Activated CD4-positive, alpha-beta T cell treated with anti-CD3 and anti-CD28 coated beads for 4 hours (primary cell): ENCODE measurements at regions not wholly inside any gene's neighbourhood (a gene's known extent, or its start where the extent isn't known, plus 50 kb on each side); places are given as distances from the start of the nearest gene placed in this dataset.
"Not testable (repeated sequence)": the region's sequence is repeated elsewhere in the genome, so short reads cannot be mapped to it uniquely, and the experiment has no call there.

Source experiments
- DNase-seq, 2 donors: peaks; one replicate each; pipeline ENCODE4 v3.0.0-alpha.2; 2020

DNA sequence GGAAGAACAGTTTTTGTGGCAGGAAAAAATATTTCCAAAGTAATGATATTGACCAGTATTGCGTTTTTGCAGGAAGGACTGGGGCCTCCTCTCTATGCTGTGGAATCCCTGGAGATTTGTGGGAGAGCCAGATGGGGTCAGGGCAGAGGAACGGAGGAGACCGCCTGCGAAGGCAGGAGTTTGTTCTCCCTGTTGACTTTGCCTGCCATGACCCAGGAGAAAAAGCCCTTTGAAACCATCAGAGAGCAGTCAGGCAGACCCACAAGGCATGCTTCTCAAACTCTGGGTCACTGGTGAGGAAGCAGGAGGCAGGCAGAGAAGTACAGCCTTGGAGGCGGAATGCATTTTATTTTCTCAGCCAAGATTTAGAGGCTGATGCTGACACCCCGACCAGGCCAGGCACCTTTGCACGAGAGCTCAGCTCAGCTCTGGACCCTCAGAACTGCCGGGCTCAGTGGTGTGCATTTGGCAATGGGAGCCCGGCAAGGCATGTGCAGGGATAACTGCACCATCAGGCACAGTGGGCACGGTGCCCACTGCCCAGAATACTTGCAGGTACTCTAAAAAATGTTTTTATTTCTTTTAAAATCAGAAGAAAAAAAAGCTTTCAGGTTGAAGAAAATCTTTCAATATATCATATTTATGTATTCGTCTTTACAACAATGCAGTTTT, 410.4 kb downstream of the RPS24 start:
- no peak for DNase-seq

DNA sequence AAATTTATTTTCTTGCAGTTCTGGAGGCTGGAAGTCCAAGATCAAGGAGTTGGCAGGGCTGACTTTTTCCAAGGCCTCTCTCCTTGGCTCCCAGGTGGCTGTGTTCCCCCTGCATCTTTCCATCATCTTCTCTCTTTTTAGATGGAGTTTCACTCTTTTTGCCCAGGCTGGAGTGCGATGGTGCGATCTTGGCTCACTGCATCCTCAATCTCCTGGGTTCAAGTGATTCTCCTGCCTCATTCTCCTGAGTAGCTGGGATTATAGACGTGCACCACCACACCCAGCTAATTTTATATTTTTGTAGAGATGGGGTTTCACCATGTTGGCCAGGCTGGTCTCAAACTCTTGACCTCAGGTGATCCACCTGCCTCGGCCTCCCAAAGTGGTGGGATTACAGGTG, 411.1 kb downstream of the RPS24 start:
- DNase-seq = not testable (repeated sequence)

DNA sequence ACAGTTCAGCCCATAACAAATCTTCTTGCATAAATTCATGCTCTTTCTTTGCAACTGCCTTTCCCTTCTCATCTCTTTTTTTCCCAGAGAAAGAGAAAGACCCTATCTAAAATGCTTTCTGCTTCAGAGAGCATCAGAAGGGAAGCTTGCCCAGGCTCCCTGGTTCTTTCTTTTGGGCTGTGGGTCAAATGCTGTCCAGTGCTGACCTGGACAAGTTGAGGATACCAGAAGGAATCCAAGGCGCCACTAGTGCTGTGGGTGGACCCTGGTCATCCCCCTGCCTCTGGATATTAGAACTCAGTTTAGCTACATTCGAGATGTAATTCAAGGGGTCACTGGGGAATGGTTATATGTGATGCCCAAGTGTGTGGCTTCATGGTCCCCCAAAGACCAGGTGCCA, 411.6 kb downstream of the RPS24 start:
- no peak for DNase-seq

GRCh38 chr10:78448470-78448869, 414.8 kb downstream of the RPS24 start:
- DNase-seq = no peak

GRCh38 chr10:78448994-78449418, 415.3 kb downstream of the RPS24 start:
- no peak for DNase-seq

DNA sequence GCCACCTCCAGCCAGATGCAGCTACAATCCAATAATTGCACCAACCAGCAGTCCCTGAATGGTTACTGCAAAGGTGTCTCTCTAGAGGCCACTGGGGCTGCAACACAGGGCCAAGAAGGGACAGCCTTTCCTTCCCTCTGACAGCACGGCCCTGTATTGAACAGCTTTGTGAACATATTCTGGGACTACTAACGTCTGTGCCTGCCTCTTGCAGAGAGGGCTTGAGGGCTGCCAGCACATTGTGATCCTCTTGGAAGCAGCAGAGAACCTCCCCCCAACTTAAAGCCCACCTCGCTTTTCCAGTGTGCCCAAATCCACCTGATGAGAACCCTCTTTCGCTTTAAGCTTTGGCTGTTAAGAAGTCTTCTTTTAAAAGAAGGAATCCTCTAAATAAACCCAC, 415.9 kb downstream of the RPS24 start:
- DNase-seq = no peak

DNA sequence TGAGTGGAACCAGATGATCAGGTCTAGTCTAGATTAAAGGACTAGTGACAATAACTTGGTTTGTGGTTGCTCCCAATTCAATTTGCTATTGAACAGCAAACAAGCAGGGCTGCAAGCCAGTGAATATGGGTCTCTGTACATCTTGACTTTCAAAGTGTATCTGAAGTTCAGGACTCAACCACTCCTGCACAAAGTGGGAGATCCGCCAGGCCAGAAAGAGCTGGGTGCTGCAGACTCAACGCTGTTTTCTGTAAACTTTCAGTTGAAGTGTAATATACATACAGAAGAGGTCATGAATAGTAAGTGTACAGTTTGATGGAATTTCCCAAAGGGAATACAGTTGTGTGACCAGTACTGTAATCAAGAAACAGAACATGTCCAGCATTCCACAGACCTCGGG, 416.6 kb downstream of the RPS24 start:
- no peak for DNase-seq

- no peak for DNase-seq
Measured at GRCh38 chr10:78450807-78451485, 417.3 kb downstream of the RPS24 start.

DNA sequence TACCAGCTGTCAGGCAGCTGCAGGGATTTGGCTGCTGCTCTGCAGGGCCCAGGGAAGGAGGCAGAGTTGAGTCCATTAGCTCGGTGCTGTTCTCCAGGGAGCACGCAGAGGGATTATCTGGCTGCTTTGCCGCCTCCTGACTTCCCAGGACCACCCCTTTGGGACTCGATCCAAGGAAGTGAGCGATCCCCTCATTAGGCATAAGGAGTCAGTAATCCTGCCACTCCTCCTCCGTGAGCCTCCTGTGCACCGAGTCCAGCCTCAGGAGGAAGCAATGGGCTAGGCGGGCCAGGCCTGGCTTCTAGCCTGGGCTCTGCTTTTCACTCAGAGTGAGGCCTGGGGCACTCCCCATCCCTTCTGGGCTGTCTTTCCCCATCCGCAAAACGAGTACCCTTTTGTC, 417.9 kb downstream of the RPS24 start:
- no peak for DNase-seq

- no peak for DNase-seq
Measured at GRCh38 chr10:78454123-78454645, 420.5 kb downstream of the RPS24 start.

- no peak for DNase-seq
Measured at GRCh38 chr10:78455236-78455635, 421.6 kb downstream of the RPS24 start.

DNA sequence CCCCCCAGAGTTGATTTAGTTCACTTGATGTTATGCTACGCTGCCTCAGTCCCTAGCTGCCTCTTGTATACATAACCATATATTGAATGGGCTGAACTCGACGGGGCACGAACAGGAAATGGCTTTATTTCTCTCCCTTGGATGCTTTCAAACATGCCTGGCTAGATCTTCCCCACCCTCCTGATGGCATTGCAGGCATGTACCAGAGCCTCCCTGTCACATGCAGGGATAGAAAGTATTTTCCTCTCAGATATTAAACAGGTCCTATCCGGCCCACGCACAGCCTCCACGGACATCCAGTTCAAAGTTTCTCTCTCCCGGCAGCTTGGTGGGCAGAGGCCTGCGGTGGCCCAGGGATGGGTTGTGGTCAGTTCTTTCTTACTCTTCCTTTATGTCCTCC, 422.1 kb downstream of the RPS24 start:
- no peak for DNase-seq

- DNase-seq = no peak
Measured at GRCh38 chr10:78456649-78457400, 423.2 kb downstream of the RPS24 start.

- no peak for DNase-seq
Measured at GRCh38 chr10:78457804-78458482, 424.3 kb downstream of the RPS24 start.

- DNase-seq = no peak
Measured at GRCh38 chr10:78458983-78459638, 425.4 kb downstream of the RPS24 start.

DNA sequence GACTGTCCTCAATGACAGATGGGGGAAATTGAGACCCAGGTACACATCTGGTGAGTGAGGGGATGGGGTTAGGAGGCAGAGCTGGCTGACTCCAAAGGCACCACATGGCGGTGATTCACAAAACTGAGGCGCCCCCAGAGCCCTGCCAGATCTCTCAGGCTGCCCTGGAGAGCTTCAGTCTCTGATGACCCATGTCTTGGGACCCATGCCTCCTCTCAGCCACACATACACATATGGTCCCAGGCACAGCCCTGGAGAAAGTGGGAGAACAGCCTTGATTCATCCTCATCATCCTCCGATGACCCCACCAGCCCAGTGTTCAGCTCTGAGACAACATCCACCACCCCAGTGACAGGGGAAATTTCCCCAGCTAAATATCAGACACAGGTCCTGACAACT, 426.0 kb downstream of the RPS24 start:
- DNase-seq = no peak

DNA sequence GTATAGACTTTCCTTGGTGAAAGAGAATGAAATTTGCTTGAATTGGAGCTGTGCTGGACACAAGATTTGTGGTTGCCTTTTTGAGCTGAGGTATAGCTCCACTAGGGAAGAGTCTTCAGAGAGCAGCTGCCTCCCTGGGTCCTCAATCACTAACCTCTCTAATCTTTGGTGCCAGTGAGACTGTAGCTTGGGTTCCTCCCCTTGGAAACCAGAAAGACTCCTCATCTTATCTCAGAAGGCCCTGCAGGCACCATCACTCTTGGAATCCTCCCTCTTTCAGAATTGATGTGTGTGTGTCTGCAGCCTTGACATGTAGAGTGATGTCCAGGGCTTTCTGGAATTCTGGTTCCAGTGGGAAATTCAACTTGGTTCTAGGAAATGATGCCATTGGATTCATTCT, 426.5 kb downstream of the RPS24 start:
- no peak for DNase-seq

- DNase-seq = no peak
Measured at GRCh38 chr10:78461333-78461732, 427.7 kb downstream of the RPS24 start.

- DNase-seq = no peak
Measured at GRCh38 chr10:78462176-78462575, 428.5 kb downstream of the RPS24 start.

DNA sequence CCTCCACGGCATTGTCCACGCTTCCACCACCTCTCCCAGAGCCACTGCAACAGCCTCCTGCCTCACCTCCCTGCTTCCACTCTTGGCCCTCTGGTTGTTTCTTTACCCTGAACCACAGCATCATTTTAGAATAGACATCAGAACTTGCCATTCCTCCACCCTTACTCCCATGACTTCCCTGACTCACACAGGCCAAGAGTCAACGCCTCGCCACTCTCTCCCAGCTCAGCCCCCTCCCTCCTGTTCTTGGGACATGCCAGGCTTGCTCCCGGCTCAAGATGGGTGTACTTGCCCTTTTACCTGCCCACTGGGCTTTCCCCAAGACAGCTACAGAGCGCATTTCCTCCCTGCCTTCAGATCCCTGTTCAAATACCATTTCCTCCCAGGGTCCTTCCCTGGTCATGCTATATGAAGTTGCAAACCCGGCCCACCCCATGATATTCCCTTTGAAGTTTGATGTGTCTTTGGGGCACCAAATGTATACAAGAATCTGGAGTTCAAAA, 429.1 kb downstream of the RPS24 start:
- no peak for DNase-seq

DNA sequence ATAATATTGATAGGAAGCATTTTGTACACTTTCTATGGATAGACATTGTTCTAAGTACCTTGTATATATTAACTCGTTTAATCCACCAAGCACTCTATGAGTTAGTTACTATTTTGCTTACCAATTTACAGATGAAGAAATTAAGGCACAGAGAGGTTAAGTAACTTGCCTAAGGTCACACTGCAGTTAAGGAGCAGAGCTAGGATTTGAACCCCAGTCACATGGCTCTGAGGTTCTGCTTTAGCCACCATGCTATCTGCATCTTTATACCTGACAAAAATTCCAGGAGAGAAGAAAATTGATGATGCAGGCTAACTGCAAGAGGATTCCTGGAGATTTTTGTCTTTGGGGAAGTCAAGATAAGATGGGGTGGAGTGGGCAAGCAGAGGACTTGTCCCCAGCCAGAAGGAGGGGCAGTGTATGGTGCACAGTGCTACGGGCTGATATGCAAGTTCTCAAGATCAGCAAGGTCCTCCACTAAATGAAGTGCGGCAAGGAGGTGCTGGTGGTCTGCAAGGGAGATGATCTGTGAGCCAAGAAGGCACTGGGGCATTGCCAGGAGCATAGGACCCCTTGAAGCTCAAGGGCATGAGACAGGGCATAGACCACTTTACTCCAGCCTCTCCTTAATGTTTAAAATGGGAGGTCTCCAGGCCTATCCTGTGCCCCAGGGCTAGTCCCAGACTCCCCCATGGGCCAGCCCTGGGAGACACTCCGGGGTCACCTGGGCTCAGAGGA, 430.6 kb downstream of the RPS24 start:
- no peak for DNase-seq

DNA sequence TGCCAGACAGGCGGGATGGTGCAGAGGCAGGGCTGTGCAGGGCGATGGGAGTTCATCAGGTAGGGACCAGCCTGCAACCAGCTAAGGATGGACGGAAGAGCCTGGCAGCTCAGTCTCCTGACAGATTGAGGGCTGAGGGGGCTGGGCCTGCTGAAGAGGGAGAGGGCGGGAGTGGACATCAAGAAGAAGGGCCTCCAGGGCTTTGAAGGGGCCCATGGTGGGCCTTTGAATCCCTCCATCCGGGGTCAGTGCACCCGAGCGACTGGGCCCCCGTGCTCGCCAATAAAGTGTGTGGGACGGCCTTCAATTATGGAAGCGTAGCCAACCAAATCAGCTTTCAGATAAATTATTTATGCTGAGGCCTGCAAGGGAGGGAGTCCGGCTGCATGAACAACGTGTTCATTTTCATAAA, 431.2 kb downstream of the RPS24 start:
- DNase-seq = no peak
